ENCODE measurements at regions not wholly inside any gene's neighbourhood (a gene's known extent, or its start where the extent isn't known, plus 50 kb on each side); places are given as distances from the start of the nearest gene placed in this dataset.
"Not testable (repeated sequence)": the region's sequence is repeated elsewhere in the genome, so short reads cannot be mapped to it uniquely, and the experiment has no call there.

DNA sequence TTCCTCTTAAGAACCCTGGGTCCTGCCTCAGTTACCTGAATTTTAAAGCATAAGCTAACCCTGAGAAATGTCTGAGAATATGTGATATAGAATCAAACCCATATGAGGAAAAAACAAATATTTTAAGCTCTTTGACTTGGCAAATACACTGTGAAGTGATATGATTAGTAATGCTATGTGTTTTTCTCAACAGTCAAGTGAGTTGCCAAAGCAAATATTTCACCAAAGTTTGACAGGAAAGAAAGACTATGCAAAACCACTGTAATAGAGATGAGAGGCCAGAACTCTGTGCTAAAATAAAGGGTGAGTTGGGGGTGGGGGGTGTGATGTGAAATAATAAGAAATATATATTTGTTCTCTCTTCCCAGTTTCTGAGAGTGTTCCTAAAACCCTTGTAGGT lies 613.5 kb upstream of the CCDC179 start:
- Histone ChIP-seq H3K36me3 (ENCODE audit: control insufficient read depth, insufficient read depth, low read length) (no peaks in the 10 kb centered on the region), H3K9me3 (no peaks in the 10 kb centered on the region), H3K4me3 (ENCODE audit: low read depth, low read length) (no peak overlapping the region), H3K4me1 (peaks cover 8% of the 10 kb centered on the region; the same call in 1 of the 2 replicates), H3K27me3 (replicated peaks; ENCODE audit: control insufficient read depth, insufficient read depth, low read length) (no peaks in the 10 kb centered on the region)
- POLR2A ChIA-PET = no interaction called here
- peaks cover 9% of the 10 kb centered on the region for H3K9me3 Mint-ChIP-seq (ENCODE audit: unreplicated experiment)
- H3K4me3 Mint-ChIP-seq (ENCODE audit: unreplicated experiment) = no peak overlapping the region
- DNase-seq = no peak
- H3K27ac Mint-ChIP-seq (ENCODE audit: unreplicated experiment) = no peak overlapping the region
- H3K27me3 Mint-ChIP-seq (ENCODE audit: insufficient read depth, unreplicated experiment) = no peaks in the 10 kb centered on the region
- CTCF ChIA-PET = no interaction called here
- TF ChIP-seq, protein P1, sequence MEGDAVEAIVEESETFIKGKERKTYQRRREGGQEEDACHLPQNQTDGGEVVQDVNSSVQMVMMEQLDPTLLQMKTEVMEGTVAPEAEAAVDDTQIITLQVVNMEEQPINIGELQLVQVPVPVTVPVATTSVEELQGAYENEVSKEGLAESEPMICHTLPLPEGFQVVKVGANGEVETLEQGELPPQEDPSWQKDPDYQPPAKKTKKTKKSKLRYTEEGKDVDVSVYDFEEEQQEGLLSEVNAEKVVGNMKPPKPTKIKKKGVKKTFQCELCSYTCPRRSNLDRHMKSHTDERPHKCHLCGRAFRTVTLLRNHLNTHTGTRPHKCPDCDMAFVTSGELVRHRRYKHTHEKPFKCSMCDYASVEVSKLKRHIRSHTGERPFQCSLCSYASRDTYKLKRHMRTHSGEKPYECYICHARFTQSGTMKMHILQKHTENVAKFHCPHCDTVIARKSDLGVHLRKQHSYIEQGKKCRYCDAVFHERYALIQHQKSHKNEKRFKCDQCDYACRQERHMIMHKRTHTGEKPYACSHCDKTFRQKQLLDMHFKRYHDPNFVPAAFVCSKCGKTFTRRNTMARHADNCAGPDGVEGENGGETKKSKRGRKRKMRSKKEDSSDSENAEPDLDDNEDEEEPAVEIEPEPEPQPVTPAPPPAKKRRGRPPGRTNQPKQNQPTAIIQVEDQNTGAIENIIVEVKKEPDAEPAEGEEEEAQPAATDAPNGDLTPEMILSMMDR (IDR thresholded peaks at IDR 0.05; ENCODE audit: insufficient read depth in 1 of 2, low read depth in 1 of 2, low read length in 1 of 2, severe bottlenecking in 1 of 2, unreplicated experiment in 1 of 2) = no peak
- no TSS peak for BruUV-seq (replicated peaks)
- peaks cover 10% of the 10 kb centered on the region for H3K4me1 Mint-ChIP-seq (ENCODE audit: low read depth, unreplicated experiment)
- intact Hi-C loops (cut with micrococcal nuclease; ENCODE audit: unreplicated experiment) = no loop called here
- H3K36me3 Mint-ChIP-seq (ENCODE audit: insufficient read depth, unreplicated experiment) = no peaks in the 10 kb centered on the region

DNA sequence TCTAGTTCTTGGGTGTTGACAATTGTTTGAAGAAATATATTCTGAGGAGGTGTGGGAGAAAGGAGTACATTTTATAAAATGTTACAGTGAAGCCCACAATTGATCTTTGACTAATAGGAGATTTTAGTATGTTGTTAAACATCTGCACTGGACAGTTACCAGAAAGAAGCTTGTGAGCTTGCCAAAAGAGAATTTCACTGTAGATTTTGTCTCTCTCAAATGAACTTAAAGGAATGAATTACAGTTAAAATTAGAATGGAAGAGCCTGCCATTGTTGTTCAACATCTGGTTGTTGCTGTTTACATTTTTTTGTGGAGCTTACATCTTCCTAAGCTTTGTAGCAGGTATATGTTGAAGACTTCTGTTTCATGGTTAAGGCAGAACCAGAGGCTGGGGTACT lies 620.5 kb upstream of the CCDC179 start:
- no peak overlapping the region for H3K27ac Mint-ChIP-seq (ENCODE audit: unreplicated experiment)
- ChIA-PET CTCF (no interaction called here), POLR2A (no interaction called here)
- Histone ChIP-seq H3K36me3 (ENCODE audit: control insufficient read depth, insufficient read depth, low read length) (no peaks in the 10 kb centered on the region), H3K4me3 (ENCODE audit: low read depth, low read length) (no peak overlapping the region), H3K9me3 (no peaks in the 10 kb centered on the region), H3K27me3 (replicated peaks; ENCODE audit: control insufficient read depth, insufficient read depth, low read length) (no peaks in the 10 kb centered on the region; the same call in 1 of the 2 replicates), H3K4me1 (no peaks in the 10 kb centered on the region)
- no peak for DNase-seq
- peaks cover 3% of the 10 kb centered on the region for H3K27me3 Mint-ChIP-seq (ENCODE audit: insufficient read depth, unreplicated experiment)
- TF ChIP-seq, protein P1 (IDR thresholded peaks at IDR 0.05; ENCODE audit: insufficient read depth in 1 of 2, low read depth in 1 of 2, low read length in 1 of 2, severe bottlenecking in 1 of 2, unreplicated experiment in 1 of 2) = no peak
- H3K36me3 Mint-ChIP-seq (ENCODE audit: insufficient read depth, unreplicated experiment) = no peaks in the 10 kb centered on the region
- intact Hi-C loops (cut with micrococcal nuclease; ENCODE audit: unreplicated experiment) = no loop called here
- H3K4me1 Mint-ChIP-seq (ENCODE audit: low read depth, unreplicated experiment) = no peaks in the 10 kb centered on the region
- BruUV-seq (replicated peaks) = no TSS peak
- peaks cover 2% of the 10 kb centered on the region for H3K9me3 Mint-ChIP-seq (ENCODE audit: unreplicated experiment)
- no peak overlapping the region for H3K4me3 Mint-ChIP-seq (ENCODE audit: unreplicated experiment)

DNA sequence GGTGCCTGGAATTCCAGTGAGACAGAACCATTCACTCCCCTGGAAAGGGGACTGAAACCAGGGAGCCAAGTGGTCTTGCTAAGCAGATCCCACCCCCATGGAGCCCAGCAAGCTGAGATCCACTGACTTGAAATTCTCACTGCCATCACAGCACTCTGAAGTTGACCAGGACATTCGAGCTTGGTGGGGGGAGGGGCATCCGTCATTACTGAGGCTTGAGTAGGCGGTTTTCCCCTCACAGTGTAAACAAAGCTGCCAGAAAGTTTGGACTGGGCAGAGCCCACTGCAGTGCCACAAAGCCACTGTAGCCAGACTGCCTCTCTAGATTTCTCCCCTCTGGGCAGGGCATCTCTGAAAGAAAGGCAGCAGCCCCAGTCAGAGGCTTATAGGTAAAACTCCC lies 623.9 kb upstream of the CCDC179 start:
- H3K27ac Mint-ChIP-seq (ENCODE audit: unreplicated experiment); H3K9me3 ChIP-seq; H3K4me1 Mint-ChIP-seq (ENCODE audit: low read depth, unreplicated experiment); CTCF ChIA-PET; H3K27me3 ChIP-seq (replicated peaks; ENCODE audit: control insufficient read depth, insufficient read depth, low read length); H3K36me3 ChIP-seq (ENCODE audit: control insufficient read depth, insufficient read depth, low read length); intact Hi-C loops (cut with micrococcal nuclease; ENCODE audit: unreplicated experiment); H3K27me3 Mint-ChIP-seq (ENCODE audit: insufficient read depth, unreplicated experiment); BruUV-seq (replicated peaks); H3K4me3 Mint-ChIP-seq (ENCODE audit: unreplicated experiment); H3K4me3 ChIP-seq (ENCODE audit: low read depth, low read length); H3K36me3 Mint-ChIP-seq (ENCODE audit: insufficient read depth, unreplicated experiment); DNase-seq; H3K4me1 ChIP-seq; POLR2A ChIA-PET: not testable (repeated sequence)
- peaks cover 12% of the 10 kb centered on the region for H3K9me3 Mint-ChIP-seq (ENCODE audit: unreplicated experiment)

GRCh38 chr11:23484618-23485017 lies 624.3 kb upstream of the CCDC179 start:
- peaks cover 12% of the 10 kb centered on the region for H3K9me3 Mint-ChIP-seq (ENCODE audit: unreplicated experiment)
- H3K9me3 ChIP-seq; BruUV-seq (replicated peaks); intact Hi-C loops (cut with micrococcal nuclease; ENCODE audit: unreplicated experiment); H3K4me1 Mint-ChIP-seq (ENCODE audit: low read depth, unreplicated experiment); H3K27me3 Mint-ChIP-seq (ENCODE audit: insufficient read depth, unreplicated experiment); CTCF ChIA-PET; H3K4me3 Mint-ChIP-seq (ENCODE audit: unreplicated experiment); POLR2A ChIA-PET; DNase-seq; H3K36me3 ChIP-seq (ENCODE audit: control insufficient read depth, insufficient read depth, low read length); H3K36me3 Mint-ChIP-seq (ENCODE audit: insufficient read depth, unreplicated experiment); H3K27me3 ChIP-seq (replicated peaks; ENCODE audit: control insufficient read depth, insufficient read depth, low read length); H3K4me1 ChIP-seq; H3K4me3 ChIP-seq (ENCODE audit: low read depth, low read length); H3K27ac Mint-ChIP-seq (ENCODE audit: unreplicated experiment): not testable (repeated sequence)
